ENCODE measurements at regions not wholly inside any gene's neighbourhood (a gene's known extent, or its start where the extent isn't known, plus 50 kb on each side); places are given as distances from the start of the nearest gene placed in this dataset.
"Not testable (repeated sequence)": the region's sequence is repeated elsewhere in the genome, so short reads cannot be mapped to it uniquely, and the experiment has no call there.

- in situ Hi-C loops (cut with MboI; ENCODE audit: low sequenced_read_pairs) = no loop called here
Observed at GRCh38 chr2:16226943-16227664, 286.8 kb downstream of the MYCN start.

GRCh38 chr2:16226381-16226780 lies 286.0 kb downstream of the MYCN start:
- in situ Hi-C loops (cut with MboI; ENCODE audit: low sequenced_read_pairs) = no loop called here

- in situ Hi-C loops (cut with MboI; ENCODE audit: low sequenced_read_pairs) = no loop called here
Observed at GRCh38 chr2:16225545-16225944, 285.2 kb downstream of the MYCN start.

- in situ Hi-C loops (cut with MboI; ENCODE audit: low sequenced_read_pairs) = no loop called here
Observed at GRCh38 chr2:16225071-16225470, 284.7 kb downstream of the MYCN start.

GRCh38 chr2:16224298-16225045 lies 284.1 kb downstream of the MYCN start:
- in situ Hi-C loops (cut with MboI; ENCODE audit: low sequenced_read_pairs) = no loop called here

- in situ Hi-C loops (cut with MboI; ENCODE audit: low sequenced_read_pairs) = no loop called here
Observed at GRCh38 chr2:16223841-16224177, 283.5 kb downstream of the MYCN start.

- in situ Hi-C loops (cut with MboI; ENCODE audit: low sequenced_read_pairs) = no loop called here
Observed at GRCh38 chr2:16223161-16223840, 283.0 kb downstream of the MYCN start.

GRCh38 chr2:16222326-16222725 lies 282.0 kb downstream of the MYCN start:
- in situ Hi-C loops (cut with MboI; ENCODE audit: low sequenced_read_pairs) = no loop called here

GRCh38 chr2:16221461-16222010 lies 281.2 kb downstream of the MYCN start:
- in situ Hi-C loops (cut with MboI; ENCODE audit: low sequenced_read_pairs) = no loop called here

- in situ Hi-C loops (cut with MboI; ENCODE audit: low sequenced_read_pairs) = no loop called here
Observed at GRCh38 chr2:16219292-16219975, 279.1 kb downstream of the MYCN start.

- in situ Hi-C loops (cut with MboI; ENCODE audit: low sequenced_read_pairs) = no loop called here
Observed at GRCh38 chr2:16218625-16219024, 278.3 kb downstream of the MYCN start.

GRCh38 chr2:16218161-16218560 lies 277.8 kb downstream of the MYCN start:
- in situ Hi-C loops (cut with MboI; ENCODE audit: low sequenced_read_pairs) = no loop called here

GRCh38 chr2:16217741-16218140 lies 277.4 kb downstream of the MYCN start:
- in situ Hi-C loops (cut with MboI; ENCODE audit: low sequenced_read_pairs) = not testable (repeated sequence)

- in situ Hi-C loops (cut with MboI; ENCODE audit: low sequenced_read_pairs) = no loop called here
Observed at GRCh38 chr2:16217291-16217690, 276.9 kb downstream of the MYCN start.

GRCh38 chr2:16216558-16216945 lies 276.2 kb downstream of the MYCN start:
- in situ Hi-C loops (cut with MboI; ENCODE audit: low sequenced_read_pairs) = no loop called here

GRCh38 chr2:16215902-16216557 lies 275.7 kb downstream of the MYCN start:
- in situ Hi-C loops (cut with MboI; ENCODE audit: low sequenced_read_pairs) = no loop called here

- in situ Hi-C loops (cut with MboI; ENCODE audit: low sequenced_read_pairs) = no loop called here
Observed at GRCh38 chr2:16214861-16215260, 274.5 kb downstream of the MYCN start.

GRCh38 chr2:16214391-16214790 lies 274.0 kb downstream of the MYCN start:
- in situ Hi-C loops (cut with MboI; ENCODE audit: low sequenced_read_pairs) = no loop called here

GRCh38 chr2:16212321-16212720 lies 272.0 kb downstream of the MYCN start:
- in situ Hi-C loops (cut with MboI; ENCODE audit: low sequenced_read_pairs) = no loop called here

GRCh38 chr2:16211341-16211740 lies 271.0 kb downstream of the MYCN start:
- in situ Hi-C loops (cut with MboI; ENCODE audit: low sequenced_read_pairs) = no loop called here

- in situ Hi-C loops (cut with MboI; ENCODE audit: low sequenced_read_pairs) = no loop called here
Observed at GRCh38 chr2:16210841-16211240, 270.5 kb downstream of the MYCN start.
